Retinal pigment epithelial cell (primary cell): ENCODE measurements at regions not wholly inside any gene's neighbourhood (a gene's known extent, or its start where the extent isn't known, plus 50 kb on each side); places are given as distances from the start of the nearest gene placed in this dataset.

ENCODE experiments used
- DNase-seq: peaks from one replicate; pipeline ENCODE4 v3.0.0-alpha.2; 2010; ENCODE audit warnings: low read depth
- H3K4me3 ChIP-seq: 2 replicates; pipeline ENCODE4 v1.5.1; 2011; ENCODE audit warnings: mild to moderate bottlenecking, low read length, control low read depth, moderate library complexity
- TF ChIP-seq, protein P1 (sequence below): conservative IDR thresholded peaks from 2 replicates; pipeline ENCODE4 v1.5.1; 2011; ENCODE audit warnings: low read depth, low read length, control low read depth, inconsistent platforms

DNA sequence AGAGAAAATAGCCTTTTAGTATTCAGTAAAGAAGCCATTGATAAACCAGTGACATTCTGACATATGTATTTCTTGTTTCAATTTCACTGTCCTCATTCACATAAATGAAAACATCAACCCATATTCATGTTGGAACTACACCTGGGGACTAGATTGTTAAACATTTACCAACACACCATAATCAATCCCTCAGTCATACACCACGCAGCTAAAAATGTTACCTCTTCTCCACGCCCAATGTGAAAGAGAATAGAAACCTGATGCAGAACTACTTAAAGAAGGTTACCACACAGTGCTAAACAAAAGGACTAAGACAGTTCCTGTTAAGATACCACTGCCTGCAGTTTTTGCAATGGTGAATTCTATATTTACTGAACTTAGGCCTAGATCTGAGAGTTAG, 518.9 kb downstream of the PRELID2 start:
- H3K4me3 ChIP-seq = no peak overlapping the region
- no peak for DNase-seq
- TF ChIP-seq, protein P1, sequence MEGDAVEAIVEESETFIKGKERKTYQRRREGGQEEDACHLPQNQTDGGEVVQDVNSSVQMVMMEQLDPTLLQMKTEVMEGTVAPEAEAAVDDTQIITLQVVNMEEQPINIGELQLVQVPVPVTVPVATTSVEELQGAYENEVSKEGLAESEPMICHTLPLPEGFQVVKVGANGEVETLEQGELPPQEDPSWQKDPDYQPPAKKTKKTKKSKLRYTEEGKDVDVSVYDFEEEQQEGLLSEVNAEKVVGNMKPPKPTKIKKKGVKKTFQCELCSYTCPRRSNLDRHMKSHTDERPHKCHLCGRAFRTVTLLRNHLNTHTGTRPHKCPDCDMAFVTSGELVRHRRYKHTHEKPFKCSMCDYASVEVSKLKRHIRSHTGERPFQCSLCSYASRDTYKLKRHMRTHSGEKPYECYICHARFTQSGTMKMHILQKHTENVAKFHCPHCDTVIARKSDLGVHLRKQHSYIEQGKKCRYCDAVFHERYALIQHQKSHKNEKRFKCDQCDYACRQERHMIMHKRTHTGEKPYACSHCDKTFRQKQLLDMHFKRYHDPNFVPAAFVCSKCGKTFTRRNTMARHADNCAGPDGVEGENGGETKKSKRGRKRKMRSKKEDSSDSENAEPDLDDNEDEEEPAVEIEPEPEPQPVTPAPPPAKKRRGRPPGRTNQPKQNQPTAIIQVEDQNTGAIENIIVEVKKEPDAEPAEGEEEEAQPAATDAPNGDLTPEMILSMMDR = no peak

- H3K4me3 ChIP-seq = no peak overlapping the region
- DNase-seq = no peak
- TF ChIP-seq, protein P1 = no peak
Measured at GRCh38 chr5:145307866-145308382, 527.2 kb downstream of the PRELID2 start.

DNA sequence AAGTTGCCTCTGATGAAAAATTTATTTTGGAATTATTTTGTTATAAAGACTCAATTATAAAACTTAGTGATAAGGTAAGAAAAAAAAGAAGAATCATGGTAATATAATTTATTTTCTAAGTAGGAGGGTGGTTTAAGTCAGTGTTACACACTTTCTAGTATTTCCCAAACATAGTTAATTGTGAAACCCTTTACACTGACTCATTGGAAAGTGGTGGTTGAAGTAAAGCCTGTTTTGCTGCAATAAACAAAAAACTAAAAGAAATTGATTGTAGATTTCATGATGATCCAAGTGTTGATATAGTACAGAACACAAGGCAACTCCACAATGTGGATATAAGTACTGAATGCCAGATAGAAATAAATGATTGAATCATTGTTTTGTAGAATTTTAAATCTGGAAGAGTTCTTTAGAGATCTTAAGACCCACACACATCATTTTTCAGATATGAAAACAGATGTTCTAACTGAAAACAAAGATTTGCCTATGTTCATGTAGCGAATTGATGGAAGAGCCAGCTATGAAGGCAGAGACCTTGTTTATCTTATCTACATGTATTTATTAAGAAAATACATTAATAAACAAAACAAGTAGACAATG, 539.8 kb downstream of the PRELID2 start:
- no peak for DNase-seq
- no peak overlapping the region for H3K4me3 ChIP-seq
- TF ChIP-seq, protein P1 = no peak

- TF ChIP-seq, protein P1 = no peak
- H3K4me3 ChIP-seq = no peak overlapping the region
- no peak for DNase-seq
Measured at GRCh38 chr5:145294331-145294730, 540.8 kb downstream of the PRELID2 start.

GRCh38 chr5:145293716-145294115, 541.4 kb downstream of the PRELID2 start:
- DNase-seq = no peak
- no peak overlapping the region for H3K4me3 ChIP-seq
- TF ChIP-seq, protein P1 = no peak

- no peak overlapping the region for H3K4me3 ChIP-seq
- TF ChIP-seq, protein P1 = no peak
- DNase-seq = no peak
Measured at GRCh38 chr5:145292278-145292677, 542.9 kb downstream of the PRELID2 start.

GRCh38 chr5:145283141-145283810, 551.9 kb downstream of the PRELID2 start:
- no peak for DNase-seq
- TF ChIP-seq, protein P1 = no peak
- no peak overlapping the region for H3K4me3 ChIP-seq
